GM12875 (cell line): ENCODE measurements at regions not wholly inside any gene's neighbourhood (a gene's known extent, or its start where the extent isn't known, plus 50 kb on each side); places are given as distances from the start of the nearest gene placed in this dataset.
A peak's percentile ranks its signal among the peaks of the same experiment; 100 is the strongest.

Experiments
- H3K4me3 ChIP-seq: one replicate; pipeline ENCODE4 v1.5.1; 2011; ENCODE audit warnings: low read depth, low read length, control low read depth
- TF ChIP-seq, protein P1 (sequence below): IDR thresholded peaks from 2 replicates; pipeline ENCODE4 v1.5.1; 2011; ENCODE audit warnings: low read depth, mild to moderate bottlenecking, control low read depth, inconsistent platforms, low read length, moderate library complexity, borderline replicate concordance; ENCODE audit not compliant: insufficient read depth

DNA sequence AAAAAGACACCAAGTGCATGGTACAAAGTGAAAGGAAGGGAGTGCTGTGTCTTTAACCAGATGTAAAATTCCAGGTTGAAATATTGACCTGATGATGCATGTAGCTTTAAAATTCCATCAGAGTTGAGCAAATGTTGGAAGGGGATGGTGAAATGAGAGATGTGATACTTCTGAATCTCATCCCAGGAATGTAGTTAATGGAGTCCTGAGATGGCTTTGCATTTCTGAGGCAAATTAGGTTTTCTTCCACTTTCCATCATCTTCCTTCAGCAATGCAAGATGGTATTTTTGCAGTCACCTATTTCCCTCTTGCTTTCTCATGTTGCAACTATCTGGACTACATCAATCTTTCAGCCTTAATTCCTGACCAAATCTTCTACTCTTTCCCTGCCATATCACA, 194.1 kb upstream of the MIR17HG start:
- TF ChIP-seq, protein P1, sequence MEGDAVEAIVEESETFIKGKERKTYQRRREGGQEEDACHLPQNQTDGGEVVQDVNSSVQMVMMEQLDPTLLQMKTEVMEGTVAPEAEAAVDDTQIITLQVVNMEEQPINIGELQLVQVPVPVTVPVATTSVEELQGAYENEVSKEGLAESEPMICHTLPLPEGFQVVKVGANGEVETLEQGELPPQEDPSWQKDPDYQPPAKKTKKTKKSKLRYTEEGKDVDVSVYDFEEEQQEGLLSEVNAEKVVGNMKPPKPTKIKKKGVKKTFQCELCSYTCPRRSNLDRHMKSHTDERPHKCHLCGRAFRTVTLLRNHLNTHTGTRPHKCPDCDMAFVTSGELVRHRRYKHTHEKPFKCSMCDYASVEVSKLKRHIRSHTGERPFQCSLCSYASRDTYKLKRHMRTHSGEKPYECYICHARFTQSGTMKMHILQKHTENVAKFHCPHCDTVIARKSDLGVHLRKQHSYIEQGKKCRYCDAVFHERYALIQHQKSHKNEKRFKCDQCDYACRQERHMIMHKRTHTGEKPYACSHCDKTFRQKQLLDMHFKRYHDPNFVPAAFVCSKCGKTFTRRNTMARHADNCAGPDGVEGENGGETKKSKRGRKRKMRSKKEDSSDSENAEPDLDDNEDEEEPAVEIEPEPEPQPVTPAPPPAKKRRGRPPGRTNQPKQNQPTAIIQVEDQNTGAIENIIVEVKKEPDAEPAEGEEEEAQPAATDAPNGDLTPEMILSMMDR = no peak

DNA sequence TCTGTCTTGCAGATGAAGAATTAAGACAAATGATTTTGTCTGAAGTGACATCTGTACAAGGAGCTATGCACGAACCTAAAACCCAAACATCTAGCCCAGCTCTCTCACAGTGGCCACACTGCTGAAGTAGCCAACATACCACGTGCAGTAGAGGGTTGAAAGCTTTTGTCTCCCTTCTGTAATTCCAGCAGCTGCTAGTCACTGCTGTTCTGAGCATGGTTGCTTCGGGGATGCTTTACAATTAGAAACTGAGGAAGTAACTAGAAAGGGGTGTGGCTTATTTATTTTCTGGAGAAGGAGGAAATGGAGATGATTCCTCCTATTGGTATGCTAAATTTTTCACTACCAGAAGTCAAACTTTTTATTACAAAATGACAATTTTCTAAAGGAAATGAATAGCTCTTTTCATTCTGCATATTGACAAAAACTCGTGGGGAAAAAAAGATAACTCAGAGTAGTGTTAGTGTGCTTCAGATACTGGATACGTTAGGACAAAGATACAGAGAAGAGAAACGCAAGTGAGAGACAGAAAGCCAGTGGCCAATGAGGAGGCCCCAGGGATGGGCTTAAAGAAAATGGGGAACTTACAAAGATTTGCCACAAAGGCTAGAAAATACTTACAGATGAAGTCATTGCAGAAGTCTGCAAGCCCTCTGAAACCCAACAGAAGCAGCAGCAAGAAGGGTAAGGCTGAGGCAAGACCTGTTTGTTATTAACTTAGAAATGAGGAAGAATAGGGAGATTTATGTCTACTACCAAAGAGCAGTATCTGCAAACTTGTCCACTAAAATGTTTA, 192.7 kb upstream of the MIR17HG start:
- H3K4me3 ChIP-seq = no peak overlapping the region
- TF ChIP-seq, protein P1 = no peak

More for the DNA sequence above, 194.1 kb upstream of the MIR17HG start:
- no peak overlapping the region for H3K4me3 ChIP-seq

DNA sequence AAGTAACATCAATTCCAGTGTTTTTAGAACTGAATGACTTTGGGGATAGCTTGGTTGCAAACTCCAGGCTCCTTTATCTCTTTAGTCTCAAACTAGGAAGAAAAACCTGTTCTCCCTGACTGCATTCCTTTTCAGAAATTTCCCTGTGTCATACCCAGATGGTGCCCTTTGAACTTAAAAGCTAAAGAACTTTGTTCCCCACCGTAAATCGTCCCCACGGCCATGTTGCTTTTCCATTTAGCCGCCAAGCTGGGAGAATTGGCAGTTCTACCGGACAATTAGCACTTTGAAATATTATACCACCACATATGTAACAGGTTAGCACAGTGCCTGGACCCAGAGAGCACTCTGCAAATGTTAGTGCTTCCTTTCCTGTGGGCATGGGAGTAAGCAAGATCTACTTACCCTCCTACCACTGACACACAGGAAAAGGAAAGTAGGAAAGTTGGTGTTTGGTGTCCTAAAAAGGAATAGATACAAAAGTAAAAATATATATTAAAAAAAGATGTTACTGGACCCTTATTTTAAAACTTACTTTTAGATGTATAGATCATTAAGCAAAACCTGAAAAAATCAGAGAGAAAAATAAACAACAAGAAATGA, 191.9 kb upstream of the MIR17HG start:
- TF ChIP-seq, protein P1 = no peak
- H3K4me3 ChIP-seq = no peak overlapping the region

DNA sequence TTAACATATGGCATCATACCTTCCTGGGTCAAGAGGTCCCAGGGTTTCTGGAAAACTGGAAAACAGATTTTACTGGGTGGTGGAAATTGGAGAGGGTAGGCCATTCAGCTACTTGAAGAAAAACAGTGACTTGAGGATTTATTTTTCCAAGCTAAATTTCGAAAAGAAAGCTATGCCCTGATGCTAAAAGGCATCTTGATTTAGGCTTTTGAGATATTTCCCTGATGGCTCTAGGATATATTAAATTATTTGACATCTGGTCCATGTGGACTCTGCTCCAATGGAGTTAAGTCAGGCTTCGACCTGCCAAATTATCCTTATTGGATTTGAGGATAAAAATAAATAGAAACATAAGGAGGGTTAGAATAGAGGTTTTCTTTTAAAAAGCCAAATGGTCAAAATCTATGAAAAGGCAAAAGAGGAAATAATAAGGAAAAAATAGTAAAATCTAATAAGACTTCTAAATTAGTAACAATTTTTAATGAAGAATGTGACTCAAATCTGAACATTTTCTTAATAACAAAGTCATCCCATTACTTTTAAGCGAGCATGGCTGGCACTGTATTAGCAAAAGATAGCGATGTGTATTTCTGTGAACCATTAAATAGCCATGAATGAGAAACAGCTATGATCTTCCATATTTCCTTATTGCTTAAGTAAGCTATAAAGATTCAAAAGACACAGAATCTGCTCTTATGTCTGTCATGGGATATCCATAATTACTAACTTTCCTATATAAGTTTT, 190.0 kb upstream of the MIR17HG start:
- TF ChIP-seq, protein P1 = no peak

DNA sequence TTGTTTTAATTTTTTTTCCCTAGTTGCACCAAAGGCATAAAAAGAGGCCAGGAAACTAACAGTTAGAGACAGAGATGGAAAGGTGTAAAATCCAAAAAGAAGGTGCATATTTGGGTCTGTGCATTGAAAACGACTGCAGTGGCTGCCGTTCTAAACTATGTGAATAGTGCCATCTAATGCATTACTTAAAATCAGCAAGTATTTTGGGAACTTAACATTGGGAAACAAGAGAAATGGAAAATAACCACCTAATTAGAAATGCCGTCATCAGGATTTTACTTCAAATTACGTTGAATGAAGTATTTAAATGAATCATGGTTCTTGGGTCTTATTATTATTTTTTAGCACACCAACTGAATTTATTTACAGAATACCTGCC, 189.5 kb upstream of the MIR17HG start:
- no peak overlapping the region for H3K4me3 ChIP-seq
- TF ChIP-seq, protein P1 = no peak

More for the DNA sequence above, 190.0 kb upstream of the MIR17HG start:
- H3K4me3 ChIP-seq = no peak overlapping the region

DNA sequence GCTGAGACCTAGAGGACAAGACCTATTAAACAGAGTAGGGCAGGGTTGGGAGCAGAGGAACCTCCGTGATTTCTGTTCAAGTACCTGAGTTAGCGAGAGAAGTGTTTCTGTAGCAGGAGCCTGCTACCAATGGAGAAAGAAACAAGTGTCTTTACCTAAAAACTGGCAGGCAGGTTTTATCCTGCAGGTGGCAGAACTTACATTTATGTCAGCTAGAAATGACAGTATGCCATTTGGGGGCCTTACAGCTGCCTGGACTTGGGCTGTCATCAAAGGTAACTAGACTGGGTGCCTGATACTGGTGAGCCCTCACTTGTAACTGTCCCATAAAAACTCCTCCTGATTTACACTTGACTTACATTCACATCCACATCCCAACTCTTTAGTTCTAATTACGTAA, 185.3 kb upstream of the MIR17HG start:
- H3K4me3 ChIP-seq = no peak overlapping the region
- TF ChIP-seq, protein P1 = peak; percentile 21; the same call in 1 of the 2 replicates
